ENCODE measurements at regions not wholly inside any gene's neighbourhood (a gene's known extent, or its start where the extent isn't known, plus 50 kb on each side); places are given as distances from the start of the nearest gene placed in this dataset.

DNA sequence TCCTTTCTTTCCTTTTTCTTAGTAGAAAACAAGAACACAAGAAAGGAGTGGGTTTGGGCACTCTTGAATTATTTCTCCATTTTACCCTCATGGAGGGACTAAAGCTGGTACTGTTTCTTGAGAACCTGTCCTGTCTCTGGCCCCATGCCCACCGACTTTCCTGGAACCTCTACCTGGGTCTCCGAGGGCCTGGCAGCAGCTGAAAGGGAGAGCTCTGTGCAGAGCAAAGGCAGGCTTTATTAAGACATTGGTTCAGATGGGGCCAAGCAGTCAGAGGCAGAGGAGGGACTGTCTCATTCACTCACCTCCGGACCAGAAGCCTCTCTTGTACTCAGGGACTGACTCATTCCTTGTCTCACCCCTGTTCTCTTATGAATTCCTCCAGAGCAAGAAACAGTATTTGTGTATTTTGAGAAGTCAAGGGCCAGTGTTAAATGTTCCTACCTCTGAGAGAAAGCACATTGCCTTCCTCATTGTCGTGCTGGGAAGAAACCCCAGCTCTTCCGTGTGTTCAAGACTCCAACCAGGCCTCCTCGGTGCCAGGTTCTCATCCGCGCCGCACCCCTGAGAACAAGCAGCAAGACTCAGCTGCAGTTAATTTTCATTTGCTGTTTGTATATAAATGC lies 201.9 kb upstream of the NT5C1B start:
- Histone ChIP-seq H3K4me3 (replicated peaks; ENCODE audit: insufficient read depth, low read length) (no peak overlapping the region), H3K27me3 (ENCODE audit: insufficient read depth, poor library complexity, severe bottlenecking) (no peaks in the 10 kb centered on the region), H3K27ac (replicated peaks) (no peak overlapping the region)
- DNase-seq (ENCODE audit: low read depth in 1 of 2, low spot score in 1 of 2): no peak
- TF ChIP-seq SPI1 (IDR thresholded peaks at IDR 0.05; ENCODE audit: borderline replicate concordance, low read depth): no peak
- no peak for TF ChIP-seq POLR2AphosphoS5 (IDR thresholded peaks at IDR 0.05; ENCODE audit: low read depth)
- TF ChIP-seq, protein P1, sequence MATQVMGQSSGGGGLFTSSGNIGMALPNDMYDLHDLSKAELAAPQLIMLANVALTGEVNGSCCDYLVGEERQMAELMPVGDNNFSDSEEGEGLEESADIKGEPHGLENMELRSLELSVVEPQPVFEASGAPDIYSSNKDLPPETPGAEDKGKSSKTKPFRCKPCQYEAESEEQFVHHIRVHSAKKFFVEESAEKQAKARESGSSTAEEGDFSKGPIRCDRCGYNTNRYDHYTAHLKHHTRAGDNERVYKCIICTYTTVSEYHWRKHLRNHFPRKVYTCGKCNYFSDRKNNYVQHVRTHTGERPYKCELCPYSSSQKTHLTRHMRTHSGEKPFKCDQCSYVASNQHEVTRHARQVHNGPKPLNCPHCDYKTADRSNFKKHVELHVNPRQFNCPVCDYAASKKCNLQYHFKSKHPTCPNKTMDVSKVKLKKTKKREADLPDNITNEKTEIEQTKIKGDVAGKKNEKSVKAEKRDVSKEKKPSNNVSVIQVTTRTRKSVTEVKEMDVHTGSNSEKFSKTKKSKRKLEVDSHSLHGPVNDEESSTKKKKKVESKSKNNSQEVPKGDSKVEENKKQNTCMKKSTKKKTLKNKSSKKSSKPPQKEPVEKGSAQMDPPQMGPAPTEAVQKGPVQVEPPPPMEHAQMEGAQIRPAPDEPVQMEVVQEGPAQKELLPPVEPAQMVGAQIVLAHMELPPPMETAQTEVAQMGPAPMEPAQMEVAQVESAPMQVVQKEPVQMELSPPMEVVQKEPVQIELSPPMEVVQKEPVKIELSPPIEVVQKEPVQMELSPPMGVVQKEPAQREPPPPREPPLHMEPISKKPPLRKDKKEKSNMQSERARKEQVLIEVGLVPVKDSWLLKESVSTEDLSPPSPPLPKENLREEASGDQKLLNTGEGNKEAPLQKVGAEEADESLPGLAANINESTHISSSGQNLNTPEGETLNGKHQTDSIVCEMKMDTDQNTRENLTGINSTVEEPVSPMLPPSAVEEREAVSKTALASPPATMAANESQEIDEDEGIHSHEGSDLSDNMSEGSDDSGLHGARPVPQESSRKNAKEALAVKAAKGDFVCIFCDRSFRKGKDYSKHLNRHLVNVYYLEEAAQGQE (IDR thresholded peaks at IDR 0.05; ENCODE audit: insufficient replicate concordance, low read depth): no peak
- no peak for TF ChIP-seq CTCF (IDR thresholded peaks at IDR 0.05; ENCODE audit: insufficient read depth, low read length)
- no peak for TF ChIP-seq GABPA (IDR thresholded peaks at IDR 0.05; ENCODE audit: low read depth)

DNA sequence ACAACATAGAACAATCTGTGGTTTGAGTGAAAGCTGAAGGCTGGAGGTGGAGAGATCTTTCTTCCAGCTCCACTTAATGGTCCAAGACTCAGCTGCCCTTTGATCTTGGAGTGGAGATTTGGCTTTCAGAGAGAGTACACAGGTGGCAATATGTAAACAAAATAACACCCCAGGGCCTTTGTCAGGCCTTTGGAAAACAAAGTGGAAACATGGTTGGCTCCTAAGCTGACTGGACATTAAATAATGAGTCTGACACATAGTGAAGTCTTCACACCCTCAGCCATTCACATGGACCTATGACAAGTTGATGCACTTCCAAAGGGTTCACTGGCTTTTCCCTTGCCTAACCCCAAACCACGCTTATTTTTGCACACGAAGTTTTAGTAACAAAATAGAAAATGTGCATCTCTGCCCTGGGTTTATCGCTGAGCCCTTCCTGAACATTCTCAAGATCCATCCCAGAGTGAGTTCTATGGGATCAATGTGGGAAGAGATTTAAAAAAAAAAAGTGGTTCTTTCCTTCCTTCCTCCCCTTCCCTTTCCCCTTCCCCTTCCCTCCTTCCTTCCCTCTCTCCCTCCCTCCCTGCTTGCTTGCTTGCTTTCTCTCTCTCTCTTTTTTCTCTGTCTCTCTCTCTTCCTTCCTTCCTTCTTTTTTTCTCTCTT lies 201.3 kb upstream of the NT5C1B start:
- Histone ChIP-seq H3K27ac (replicated peaks) (no peak overlapping the region), H3K27me3 (ENCODE audit: insufficient read depth, poor library complexity, severe bottlenecking) (no peaks in the 10 kb centered on the region), H3K4me3 (replicated peaks; ENCODE audit: insufficient read depth, low read length) (no peak overlapping the region)
- no peak for DNase-seq (ENCODE audit: low read depth in 1 of 2, low spot score in 1 of 2)
- TF ChIP-seq CTCF (IDR thresholded peaks at IDR 0.05; ENCODE audit: insufficient read depth, low read length) (no peak), GABPA (IDR thresholded peaks at IDR 0.05; ENCODE audit: low read depth) (no peak), POLR2AphosphoS5 (IDR thresholded peaks at IDR 0.05; ENCODE audit: low read depth) (no peak), SPI1 (IDR thresholded peaks at IDR 0.05; ENCODE audit: borderline replicate concordance, low read depth) (no peak)
- TF ChIP-seq, protein P1 (IDR thresholded peaks at IDR 0.05; ENCODE audit: insufficient replicate concordance, low read depth): no peak

- Histone ChIP-seq H3K4me3 (replicated peaks; ENCODE audit: insufficient read depth, low read length) (no peak overlapping the region), H3K27ac (replicated peaks) (no peak overlapping the region), H3K27me3 (ENCODE audit: insufficient read depth, poor library complexity, severe bottlenecking) (no peaks in the 10 kb centered on the region)
- TF ChIP-seq, protein P1 (IDR thresholded peaks at IDR 0.05; ENCODE audit: insufficient replicate concordance, low read depth): no peak
- TF ChIP-seq POLR2AphosphoS5 (IDR thresholded peaks at IDR 0.05; ENCODE audit: low read depth): no peak
- TF ChIP-seq CTCF (IDR thresholded peaks at IDR 0.05; ENCODE audit: insufficient read depth, low read length): no peak
- TF ChIP-seq GABPA (IDR thresholded peaks at IDR 0.05; ENCODE audit: low read depth): no peak
- TF ChIP-seq SPI1 (IDR thresholded peaks at IDR 0.05; ENCODE audit: borderline replicate concordance, low read depth): no peak
- DNase-seq (ENCODE audit: low read depth in 1 of 2, low spot score in 1 of 2): no peak
Measured at GRCh38 chr2:18788592-18788991, 199.2 kb upstream of the NT5C1B start.
